ENCODE measurements at regions not wholly inside any gene's neighbourhood (a gene's known extent, or its start where the extent isn't known, plus 50 kb on each side); places are given as distances from the start of the nearest gene placed in this dataset.
"Not testable (repeated sequence)": the region's sequence is repeated elsewhere in the genome, so short reads cannot be mapped to it uniquely, and the experiment has no call there.

DNA sequence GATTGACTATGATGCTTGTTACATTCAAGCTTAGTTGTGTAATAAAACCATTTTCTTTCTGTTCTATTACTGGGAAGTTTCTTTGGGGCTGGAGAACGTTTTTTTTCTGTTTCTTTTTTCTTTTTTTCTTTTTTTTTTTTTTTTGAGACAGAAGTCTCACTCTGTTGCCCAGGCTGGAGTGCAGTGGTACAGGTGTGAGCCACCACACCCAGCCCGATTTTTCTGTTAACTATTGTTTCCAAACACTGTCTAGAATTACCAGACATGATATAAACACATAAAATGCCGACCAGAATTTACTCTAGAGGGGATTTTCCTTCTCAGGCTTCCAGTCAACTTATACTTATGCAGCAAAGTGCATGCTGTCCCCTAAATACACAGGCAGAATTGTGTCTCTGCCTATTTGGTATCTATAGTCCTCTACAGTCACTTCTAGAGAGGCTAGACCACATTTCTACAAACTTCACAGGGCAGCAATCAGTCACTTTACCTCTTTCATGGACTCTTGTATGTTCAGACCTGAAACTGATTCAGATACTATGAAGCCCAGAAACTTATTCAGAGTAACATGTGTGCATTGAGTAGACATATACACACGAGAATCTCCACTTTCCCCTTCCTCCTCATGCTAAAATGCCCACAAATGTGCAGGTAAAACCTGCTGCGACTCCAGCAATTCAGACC, 121.2 kb downstream of the ZNF737 start:
- no peaks in the 10 kb centered on the region for H3K9me3 ChIP-seq (ENCODE audit: control insufficient read depth in 2 of 2, low read length in 2 of 2)

DNA sequence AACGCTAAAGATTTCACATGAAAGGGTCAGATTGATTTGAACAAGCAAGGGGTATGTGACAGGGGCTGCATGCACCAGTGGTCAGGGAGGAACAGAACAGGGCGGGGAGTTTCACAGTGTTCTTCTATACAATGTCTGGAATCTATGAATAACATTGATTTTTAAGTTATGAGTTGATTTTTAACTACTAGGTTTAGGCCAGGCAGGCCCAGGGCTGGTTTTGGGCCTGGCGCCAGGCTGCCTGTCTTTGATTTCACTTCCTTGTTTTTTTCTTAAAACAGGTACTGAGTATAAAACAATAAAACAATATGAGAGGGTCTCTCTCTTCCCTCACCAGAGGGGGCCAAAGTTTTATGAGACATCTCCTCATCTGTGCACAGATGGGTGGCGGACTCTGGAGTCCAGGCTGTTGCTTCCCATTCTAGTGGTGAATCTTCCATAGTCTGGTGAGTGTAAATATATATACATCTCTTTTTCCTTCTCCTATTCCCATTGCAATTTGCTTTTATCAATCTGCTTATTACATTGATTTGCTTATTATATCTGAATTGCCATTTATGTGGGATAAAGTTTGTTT, 133.2 kb downstream of the ZNF737 start:
- H3K9me3 ChIP-seq (ENCODE audit: control insufficient read depth in 2 of 2, low read length in 2 of 2); H3K4me1 ChIP-seq (ENCODE audit: control insufficient read depth in 2 of 2, insufficient read depth in 2 of 2, low read length in 2 of 2); H3K36me3 ChIP-seq (ENCODE audit: control insufficient read depth in 2 of 2, insufficient read depth in 2 of 2, low read length in 2 of 2); H3K9ac ChIP-seq (ENCODE audit: low read depth in 1 of 2, low read length in 2 of 2); H3K4me3 ChIP-seq (ENCODE audit: low read length in 2 of 2); H3K27me3 ChIP-seq (ENCODE audit: control insufficient read depth in 2 of 2, insufficient read depth in 2 of 2, low read length in 2 of 2); H3K27ac ChIP-seq (ENCODE audit: low read depth in 2 of 2, low read length in 2 of 2): not testable (repeated sequence)

More for the DNA sequence above, 121.2 kb downstream of the ZNF737 start:
- no peaks in the 10 kb centered on the region for H3K36me3 ChIP-seq (ENCODE audit: control insufficient read depth in 2 of 2, insufficient read depth in 2 of 2, low read length in 2 of 2)
- no peaks in the 10 kb centered on the region for H3K27me3 ChIP-seq (ENCODE audit: control insufficient read depth in 2 of 2, insufficient read depth in 2 of 2, low read length in 2 of 2)
- no peak overlapping the region for H3K27ac ChIP-seq (ENCODE audit: low read depth in 2 of 2, low read length in 2 of 2)
- H3K4me3 ChIP-seq (ENCODE audit: low read length in 2 of 2) = no peak overlapping the region
- H3K4me1 ChIP-seq (ENCODE audit: control insufficient read depth in 2 of 2, insufficient read depth in 2 of 2, low read length in 2 of 2) = no peaks in the 10 kb centered on the region
- H3K9ac ChIP-seq (ENCODE audit: low read depth in 1 of 2, low read length in 2 of 2) = no peak overlapping the region

- no peak overlapping the region for H3K9ac ChIP-seq (ENCODE audit: low read depth in 1 of 2, low read length in 2 of 2)
- no peaks in the 10 kb centered on the region for H3K36me3 ChIP-seq (ENCODE audit: control insufficient read depth in 2 of 2, insufficient read depth in 2 of 2, low read length in 2 of 2)
- no peak overlapping the region for H3K27ac ChIP-seq (ENCODE audit: low read depth in 2 of 2, low read length in 2 of 2)
- H3K27me3 ChIP-seq (ENCODE audit: control insufficient read depth in 2 of 2, insufficient read depth in 2 of 2, low read length in 2 of 2) = no peaks in the 10 kb centered on the region
- no peaks in the 10 kb centered on the region for H3K9me3 ChIP-seq (ENCODE audit: control insufficient read depth in 2 of 2, low read length in 2 of 2)
- no peak overlapping the region for H3K4me3 ChIP-seq (ENCODE audit: low read length in 2 of 2)
- no peaks in the 10 kb centered on the region for H3K4me1 ChIP-seq (ENCODE audit: control insufficient read depth in 2 of 2, insufficient read depth in 2 of 2, low read length in 2 of 2)
Measured at GRCh38 chr19:20431826-20432225, 133.8 kb downstream of the ZNF737 start.

GRCh38 chr19:20423381-20424197, 142.0 kb downstream of the ZNF737 start:
- H3K36me3 ChIP-seq (ENCODE audit: control insufficient read depth in 2 of 2, insufficient read depth in 2 of 2, low read length in 2 of 2) = no peaks in the 10 kb centered on the region
- H3K4me3 ChIP-seq (ENCODE audit: low read length in 2 of 2) = peak overlapping the region; percentile 59 to 80
- peak overlapping the region; percentile 29 to 76 for H3K27ac ChIP-seq (ENCODE audit: low read depth in 2 of 2, low read length in 2 of 2)
- no peaks in the 10 kb centered on the region for H3K4me1 ChIP-seq (ENCODE audit: control insufficient read depth in 2 of 2, insufficient read depth in 2 of 2, low read length in 2 of 2)
- H3K9ac ChIP-seq (ENCODE audit: low read depth in 1 of 2, low read length in 2 of 2) = peak overlapping the region; percentile 26 to 63
- no peaks in the 10 kb centered on the region for H3K27me3 ChIP-seq (ENCODE audit: control insufficient read depth in 2 of 2, insufficient read depth in 2 of 2, low read length in 2 of 2)
- no peaks in the 10 kb centered on the region for H3K9me3 ChIP-seq (ENCODE audit: control insufficient read depth in 2 of 2, low read length in 2 of 2)

DNA sequence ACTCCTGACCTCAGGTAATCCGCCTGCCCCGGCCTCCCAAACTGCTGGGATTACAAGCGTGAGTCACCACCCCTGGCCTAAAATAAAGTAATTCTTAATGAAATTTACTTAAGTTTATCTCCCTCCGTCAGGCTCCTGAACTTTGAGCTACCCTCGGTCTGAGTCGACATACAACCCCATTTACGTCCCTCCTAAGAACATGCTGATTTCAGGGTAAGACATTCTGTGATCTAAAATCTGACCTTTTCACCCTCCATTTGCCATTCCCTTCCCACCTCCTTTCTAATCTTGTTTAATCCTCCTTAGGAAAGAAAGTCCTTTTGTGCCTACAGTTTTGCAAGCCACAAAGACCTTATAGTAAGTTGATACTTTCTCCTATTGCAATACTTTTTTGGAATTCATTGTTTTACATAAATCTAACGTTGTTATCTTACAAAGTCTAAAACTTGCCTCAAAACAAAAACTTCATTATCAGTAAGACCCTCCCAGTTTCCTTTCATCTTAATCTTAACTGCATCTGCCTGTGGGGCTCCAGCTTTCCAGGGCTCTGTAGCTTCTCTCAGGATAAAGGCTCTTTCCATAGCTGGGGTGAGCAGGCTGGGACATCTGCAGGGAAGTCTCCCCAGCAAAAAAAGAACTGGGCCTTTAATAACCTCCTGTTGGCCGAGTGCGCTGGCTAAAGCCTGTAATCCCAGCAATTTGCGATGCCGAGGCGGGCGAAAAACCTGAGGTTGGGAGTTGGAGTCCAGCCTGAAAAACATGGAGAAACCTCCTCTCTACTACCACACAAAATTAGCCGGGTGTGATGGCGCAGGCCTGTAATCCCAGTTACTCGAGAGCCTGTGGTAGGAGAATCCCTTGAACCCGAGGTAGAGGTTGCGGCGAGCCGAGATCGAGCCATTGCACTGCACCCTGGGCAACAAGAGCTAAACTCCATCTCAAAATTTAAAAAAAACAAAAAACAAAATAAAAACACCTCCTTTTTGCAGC, 143.1 kb downstream of the ZNF737 start:
- Histone ChIP-seq H3K27ac (ENCODE audit: low read depth in 2 of 2, low read length in 2 of 2) (no peak overlapping the region), H3K27me3 (ENCODE audit: control insufficient read depth in 2 of 2, insufficient read depth in 2 of 2, low read length in 2 of 2) (no peaks in the 10 kb centered on the region), H3K36me3 (ENCODE audit: control insufficient read depth in 2 of 2, insufficient read depth in 2 of 2, low read length in 2 of 2) (no peaks in the 10 kb centered on the region), H3K4me3 (ENCODE audit: low read length in 2 of 2) (peak overlapping the region in 1 of 2 donors; percentile 80), H3K4me1 (ENCODE audit: control insufficient read depth in 2 of 2, insufficient read depth in 2 of 2, low read length in 2 of 2) (no peaks in the 10 kb centered on the region), H3K9me3 (ENCODE audit: control insufficient read depth in 2 of 2, low read length in 2 of 2) (no peaks in the 10 kb centered on the region), H3K9ac (ENCODE audit: low read depth in 1 of 2, low read length in 2 of 2) (peak overlapping the region in 1 of 2 donors; percentile 41)

DNA sequence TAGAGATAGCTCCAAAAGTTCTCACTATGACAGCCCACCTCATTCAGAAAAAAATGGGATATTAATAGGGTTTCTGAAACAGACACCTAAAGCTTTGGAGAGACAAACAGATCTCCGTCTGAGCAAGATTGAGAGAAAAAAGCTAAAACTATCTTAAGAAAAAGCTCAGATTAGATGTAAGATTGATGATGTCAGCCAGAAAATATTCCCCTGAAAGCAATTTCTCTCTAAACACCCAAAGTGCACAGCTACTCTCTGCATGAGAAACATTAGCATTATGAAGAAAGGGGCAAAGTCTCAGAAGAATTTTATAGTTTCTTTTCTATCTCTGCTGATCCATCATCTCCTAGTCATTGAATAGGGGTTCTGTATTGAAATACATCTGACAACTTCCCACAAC, 148.9 kb downstream of the ZNF737 start:
- Histone ChIP-seq H3K9me3 (ENCODE audit: control insufficient read depth in 2 of 2, low read length in 2 of 2) (no peaks in the 10 kb centered on the region), H3K4me3 (ENCODE audit: low read length in 2 of 2) (no peak overlapping the region), H3K27ac (ENCODE audit: low read depth in 2 of 2, low read length in 2 of 2) (no peak overlapping the region), H3K4me1 (ENCODE audit: control insufficient read depth in 2 of 2, insufficient read depth in 2 of 2, low read length in 2 of 2) (no peaks in the 10 kb centered on the region), H3K27me3 (ENCODE audit: control insufficient read depth in 2 of 2, insufficient read depth in 2 of 2, low read length in 2 of 2) (no peaks in the 10 kb centered on the region), H3K36me3 (ENCODE audit: control insufficient read depth in 2 of 2, insufficient read depth in 2 of 2, low read length in 2 of 2) (no peaks in the 10 kb centered on the region), H3K9ac (ENCODE audit: low read depth in 1 of 2, low read length in 2 of 2) (no peak overlapping the region)

- Histone ChIP-seq H3K27ac (ENCODE audit: low read depth in 2 of 2, low read length in 2 of 2) (no peak overlapping the region), H3K4me3 (ENCODE audit: low read length in 2 of 2) (no peak overlapping the region), H3K9me3 (ENCODE audit: control insufficient read depth in 2 of 2, low read length in 2 of 2) (no peaks in the 10 kb centered on the region), H3K9ac (ENCODE audit: low read depth in 1 of 2, low read length in 2 of 2) (no peak overlapping the region), H3K4me1 (ENCODE audit: control insufficient read depth in 2 of 2, insufficient read depth in 2 of 2, low read length in 2 of 2) (no peaks in the 10 kb centered on the region), H3K27me3 (ENCODE audit: control insufficient read depth in 2 of 2, insufficient read depth in 2 of 2, low read length in 2 of 2) (no peaks in the 10 kb centered on the region), H3K36me3 (ENCODE audit: control insufficient read depth in 2 of 2, insufficient read depth in 2 of 2, low read length in 2 of 2) (no peaks in the 10 kb centered on the region)
Measured at GRCh38 chr19:20414120-20414519, 151.5 kb downstream of the ZNF737 start.

GRCh38 chr19:20413705-20414104, 151.9 kb downstream of the ZNF737 start:
- H3K36me3 ChIP-seq (ENCODE audit: control insufficient read depth in 2 of 2, insufficient read depth in 2 of 2, low read length in 2 of 2) = no peaks in the 10 kb centered on the region
- no peaks in the 10 kb centered on the region for H3K4me1 ChIP-seq (ENCODE audit: control insufficient read depth in 2 of 2, insufficient read depth in 2 of 2, low read length in 2 of 2)
- H3K4me3 ChIP-seq (ENCODE audit: low read length in 2 of 2) = no peak overlapping the region
- H3K27me3 ChIP-seq (ENCODE audit: control insufficient read depth in 2 of 2, insufficient read depth in 2 of 2, low read length in 2 of 2) = no peaks in the 10 kb centered on the region
- no peak overlapping the region for H3K27ac ChIP-seq (ENCODE audit: low read depth in 2 of 2, low read length in 2 of 2)
- H3K9me3 ChIP-seq (ENCODE audit: control insufficient read depth in 2 of 2, low read length in 2 of 2) = no peaks in the 10 kb centered on the region
- H3K9ac ChIP-seq (ENCODE audit: low read depth in 1 of 2, low read length in 2 of 2) = no peak overlapping the region

DNA sequence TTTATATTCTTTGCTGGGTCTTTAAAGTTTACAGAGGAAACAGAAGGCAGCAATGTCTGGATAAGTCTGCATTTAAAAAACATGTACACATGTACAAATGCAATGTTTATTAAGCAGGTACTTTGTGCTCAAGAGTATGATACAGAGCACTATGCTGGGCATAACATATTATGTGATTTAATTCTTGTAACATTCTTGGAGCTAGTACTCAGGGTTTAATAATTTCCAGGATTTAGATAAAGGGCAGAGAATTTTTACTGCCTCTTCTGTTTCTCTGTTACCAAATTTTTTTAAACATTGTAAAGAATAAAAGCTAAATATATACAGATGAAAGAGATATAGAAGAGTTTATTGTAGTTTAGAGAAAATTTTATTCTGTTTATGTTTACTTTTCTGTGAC, 152.7 kb downstream of the ZNF737 start:
- Histone ChIP-seq H3K9ac (ENCODE audit: low read depth in 1 of 2, low read length in 2 of 2) (no peak overlapping the region), H3K36me3 (ENCODE audit: control insufficient read depth in 2 of 2, insufficient read depth in 2 of 2, low read length in 2 of 2) (no peaks in the 10 kb centered on the region), H3K27ac (ENCODE audit: low read depth in 2 of 2, low read length in 2 of 2) (no peak overlapping the region)

More for the DNA sequence above, 152.7 kb downstream of the ZNF737 start:
- H3K27me3 ChIP-seq (ENCODE audit: control insufficient read depth in 2 of 2, insufficient read depth in 2 of 2, low read length in 2 of 2) = no peaks in the 10 kb centered on the region
- no peaks in the 10 kb centered on the region for H3K4me1 ChIP-seq (ENCODE audit: control insufficient read depth in 2 of 2, insufficient read depth in 2 of 2, low read length in 2 of 2)
- H3K9me3 ChIP-seq (ENCODE audit: control insufficient read depth in 2 of 2, low read length in 2 of 2) = no peaks in the 10 kb centered on the region
- no peak overlapping the region for H3K4me3 ChIP-seq (ENCODE audit: low read length in 2 of 2)

Data from mucosa of rectum (tissue), 2 donors.